Panc1 (cell line): ENCODE measurements at regions not wholly inside any gene's neighbourhood (a gene's known extent, or its start where the extent isn't known, plus 50 kb on each side); places are given as distances from the start of the nearest gene placed in this dataset.

Experiments used
- ATAC-seq: fragments of 200-7000 bp; cut with Tn5 transposase; 2 replicates; pipeline ENCODE4 v1.9.1; 2020; ENCODE audit warnings: mild to moderate bottlenecking, moderate library complexity
- BruUV-seq: library from RNA; stranded (reverse); fragments of 400-500 nt; replicated peaks from 2 replicates; lab custom pipeline; 2021; lab: Mats Ljungman, UMichigan
- CTCF ChIA-PET: fragments of 300-600 bp; sonication (Branson Sonifier 250); formaldehyde crosslinking; loops from one replicate; lab custom pipeline; 2022; ENCODE audit warnings: antibody characterized with exemption; lab: Charles Lee
- POLR2A ChIA-PET: fragments of 300-600 bp; sonication (Branson Sonifier 250); formaldehyde crosslinking; loops from one replicate; lab custom pipeline; 2022; ENCODE audit warnings: antibody characterized with exemption; lab: Charles Lee
- DNase-seq: peaks from one replicate; pipeline ENCODE4 v3.0.0-alpha.2; 2010; ENCODE audit warnings: low read depth, low spot score
- H3K27ac ChIP-seq: 2 replicates; pipeline ENCODE4 v1.5.1; 2011; ENCODE audit warnings: mild to moderate bottlenecking, low read length, inconsistent platforms
- H3K27me3 ChIP-seq: fragments of 200-500 bp; sonication (Bioruptor generic); 2 replicates; pipeline ENCODE4 v1.6.0; 2014; ENCODE audit warnings: low read length, inconsistent platforms; ENCODE audit not compliant: control insufficient read depth, insufficient read depth
- H3K36me3 ChIP-seq: fragments of 200-500 bp; sonication (Bioruptor generic); 2 replicates; pipeline ENCODE4 v1.5.1; 2014; ENCODE audit warnings: inconsistent platforms, mild to moderate bottlenecking, low read length, moderate library complexity; ENCODE audit not compliant: control insufficient read depth, insufficient read depth
- H3K4me1 ChIP-seq: 2 replicates; pipeline ENCODE4 v1.5.1; 2011; ENCODE audit warnings: inconsistent platforms, mild to moderate bottlenecking, low read length, moderate library complexity; ENCODE audit not compliant: control insufficient read depth, insufficient read depth
- H3K4me3 ChIP-seq, 2 experiments: 2 replicates each; pipeline ENCODE4 v1.5.1; 2011 to 2012; ENCODE audit warnings: low read depth in 2 of 2, low read length in 2 of 2, mild to moderate bottlenecking in 2 of 2, inconsistent platforms in 1 of 2, moderate library complexity in 1 of 2
- H3K9me3 ChIP-seq: fragments of 200-500 bp; sonication (Bioruptor generic); 2 replicates; pipeline ENCODE4 v1.5.1; 2014; ENCODE audit warnings: low read depth, mild to moderate bottlenecking, inconsistent platforms, low read length, moderate library complexity; ENCODE audit not compliant: control insufficient read depth, insufficient read depth
- CTCF ChIP-seq: fragments of 450-650 bp; IDR thresholded peaks from 2 replicates; pipeline ENCODE4 v1.5.1; 2017; ENCODE audit warnings: mild to moderate bottlenecking
- POLR2AphosphoS5 ChIP-seq: IDR thresholded peaks from 2 replicates; pipeline ENCODE4 v1.6.1; 2012; ENCODE audit warnings: mild to moderate bottlenecking, low read depth, low read length, moderate library complexity
- SIN3A ChIP-seq: IDR thresholded peaks from 2 replicates; pipeline ENCODE4 v1.6.1; 2012; ENCODE audit warnings: low read depth, mild to moderate bottlenecking, low read length, moderate library complexity, borderline replicate concordance; ENCODE audit not compliant: insufficient read depth
- TCF7L2 ChIP-seq: IDR thresholded peaks from 2 replicates; pipeline ENCODE4 v1.6.1; 2011; ENCODE audit warnings: mild to moderate bottlenecking, low read depth, low read length, inconsistent platforms
- in situ Hi-C: cut with HindIII; loops from 2 replicates; pipeline ENCODE4 v1.10.0; 2016; ENCODE audit warnings: low sequenced_read_pairs, low pct_unique_long_range_greater_than_20kb
- intact Hi-C: fragments of 100-400 bp; cut with micrococcal nuclease; formaldehyde crosslinking; loops from one replicate; pipeline ENCODE4 v1.10.0; 2022; ENCODE audit not compliant: unreplicated experiment
- TF ChIP-seq, protein P1 (sequence below), 2 experiments: IDR thresholded peaks; 2 replicates each; pipeline ENCODE4 v1.6.1; 2011 to 2012; ENCODE audit warnings: low read depth in 2 of 2, control low read depth in 1 of 2, low read length in 1 of 2, mild to moderate bottlenecking in 1 of 2, moderate library complexity in 1 of 2; ENCODE audit not compliant: insufficient read depth in 1 of 2

- Histone ChIP-seq H3K36me3 (no peaks in the 10 kb centered on the region), H3K4me3 (no peak overlapping the region), H3K27me3 (no peaks in the 10 kb centered on the region), H3K9me3 (peaks cover 1% of the 10 kb centered on the region; the same call in 1 of the 2 replicates), H3K4me1 (no peaks in the 10 kb centered on the region), H3K27ac (no peak overlapping the region)
- ATAC-seq (no peak), DNase-seq (no peak)
- ChIA-PET POLR2A (no interaction called here), CTCF (no interaction called here)
- in situ Hi-C loops (no loop called here), intact Hi-C loops (no loop called here)
- TF ChIP-seq, protein P1, sequence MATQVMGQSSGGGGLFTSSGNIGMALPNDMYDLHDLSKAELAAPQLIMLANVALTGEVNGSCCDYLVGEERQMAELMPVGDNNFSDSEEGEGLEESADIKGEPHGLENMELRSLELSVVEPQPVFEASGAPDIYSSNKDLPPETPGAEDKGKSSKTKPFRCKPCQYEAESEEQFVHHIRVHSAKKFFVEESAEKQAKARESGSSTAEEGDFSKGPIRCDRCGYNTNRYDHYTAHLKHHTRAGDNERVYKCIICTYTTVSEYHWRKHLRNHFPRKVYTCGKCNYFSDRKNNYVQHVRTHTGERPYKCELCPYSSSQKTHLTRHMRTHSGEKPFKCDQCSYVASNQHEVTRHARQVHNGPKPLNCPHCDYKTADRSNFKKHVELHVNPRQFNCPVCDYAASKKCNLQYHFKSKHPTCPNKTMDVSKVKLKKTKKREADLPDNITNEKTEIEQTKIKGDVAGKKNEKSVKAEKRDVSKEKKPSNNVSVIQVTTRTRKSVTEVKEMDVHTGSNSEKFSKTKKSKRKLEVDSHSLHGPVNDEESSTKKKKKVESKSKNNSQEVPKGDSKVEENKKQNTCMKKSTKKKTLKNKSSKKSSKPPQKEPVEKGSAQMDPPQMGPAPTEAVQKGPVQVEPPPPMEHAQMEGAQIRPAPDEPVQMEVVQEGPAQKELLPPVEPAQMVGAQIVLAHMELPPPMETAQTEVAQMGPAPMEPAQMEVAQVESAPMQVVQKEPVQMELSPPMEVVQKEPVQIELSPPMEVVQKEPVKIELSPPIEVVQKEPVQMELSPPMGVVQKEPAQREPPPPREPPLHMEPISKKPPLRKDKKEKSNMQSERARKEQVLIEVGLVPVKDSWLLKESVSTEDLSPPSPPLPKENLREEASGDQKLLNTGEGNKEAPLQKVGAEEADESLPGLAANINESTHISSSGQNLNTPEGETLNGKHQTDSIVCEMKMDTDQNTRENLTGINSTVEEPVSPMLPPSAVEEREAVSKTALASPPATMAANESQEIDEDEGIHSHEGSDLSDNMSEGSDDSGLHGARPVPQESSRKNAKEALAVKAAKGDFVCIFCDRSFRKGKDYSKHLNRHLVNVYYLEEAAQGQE (IDR thresholded peaks at IDR 0.05; ENCODE audit: insufficient read depth in 1 of 2, low read depth in 2 of 2, low read length in 1 of 2) = no peak
- TF ChIP-seq TCF7L2 (no peak), SIN3A (no peak), POLR2AphosphoS5 (no peak), CTCF (no peak)
- BruUV-seq = no TSS peak
Observed at GRCh38 chr2:4549666-4550210, 846.4 kb downstream of the DCDC2C start.

GRCh38 chr2:4551691-4552474 is 848.5 kb downstream of the DCDC2C start:
- Histone ChIP-seq H3K36me3 (no peaks in the 10 kb centered on the region), H3K4me3 (no peak overlapping the region), H3K9me3 (peaks cover 3% of the 10 kb centered on the region; the same call in 1 of the 2 replicates), H3K4me1 (no peaks in the 10 kb centered on the region), H3K27me3 (no peaks in the 10 kb centered on the region), H3K27ac (no peak overlapping the region)
- CTCF ChIA-PET = no interaction called here
- no peak for ATAC-seq
- TF ChIP-seq, protein P1 (IDR thresholded peaks at IDR 0.05; ENCODE audit: insufficient read depth in 1 of 2, low read depth in 2 of 2, low read length in 1 of 2) = no peak
- TF ChIP-seq POLR2AphosphoS5 (no peak), TCF7L2 (no peak), SIN3A (no peak), CTCF (no peak)
- BruUV-seq = no TSS peak
- no peak for DNase-seq
- in situ Hi-C loops = no loop called here
- POLR2A ChIA-PET = no interaction called here
- intact Hi-C loops = no loop called here
